WTC11 (cell line): ENCODE measurements at regions not wholly inside any gene's neighbourhood (a gene's known extent, or its start where the extent isn't known, plus 50 kb on each side); places are given as distances from the start of the nearest gene placed in this dataset.

Experiments
- ATAC-seq: fragments of 200-7000 bp; cut with Tn5 transposase; 2 replicates; pipeline ENCODE4 v1.10.0; 2021; ENCODE audit warnings: mild to moderate bottlenecking, moderate library complexity
- CTCF ChIA-PET: fragments of 300-600 bp; sonication (Branson Sonifier 250); formaldehyde crosslinking; loops from one replicate; lab custom pipeline; 2021; ENCODE audit warnings: antibody characterized with exemption; lab: Charles Lee
- POLR2A ChIA-PET: fragments of 350-600 bp; sonication (Branson Sonifier 250); formaldehyde crosslinking; loops from one replicate; lab custom pipeline; 2021; ENCODE audit warnings: antibody characterized with exemption; lab: Charles Lee
- DNase-seq: peaks from one replicate; pipeline ENCODE4 v3.0.0; 2021; ENCODE audit warnings: low spot score
- H3K27ac Mint-ChIP-seq: 2 replicates; pipeline ENCODE4 v1.8.0; 2021; ENCODE audit warnings: mixed read lengths
- H3K27me3 Mint-ChIP-seq: 2 replicates; pipeline ENCODE4 v1.8.0; 2021; ENCODE audit warnings: low read depth, mild to moderate bottlenecking, moderate library complexity, mixed read lengths
- H3K36me3 Mint-ChIP-seq: 2 replicates; pipeline ENCODE4 v1.8.0; 2021; ENCODE audit warnings: mixed read lengths
- H3K4me1 Mint-ChIP-seq: 2 replicates; pipeline ENCODE4 v1.8.0; 2022; ENCODE audit warnings: mixed read lengths
- H3K4me3 Mint-ChIP-seq: 2 replicates; pipeline ENCODE4 v1.8.0; 2021; ENCODE audit warnings: mild to moderate bottlenecking, moderate library complexity, mixed read lengths
- H3K9me3 Mint-ChIP-seq: 2 replicates; pipeline ENCODE4 v1.8.0; 2021; ENCODE audit warnings: mixed read lengths
- ATF1 ChIP-seq: sonication (generic); formaldehyde crosslinking; IDR thresholded peaks from 2 replicates; pipeline ENCODE4 v1.8.1; 2023; ENCODE audit warnings: mild to moderate bottlenecking, moderate library complexity, missing genetic modification reagents
- ELF4 ChIP-seq: sonication (generic); formaldehyde crosslinking; IDR thresholded peaks from 2 replicates; pipeline ENCODE4 v1.8.1; 2022; ENCODE audit warnings: low read depth, mild to moderate bottlenecking, moderate library complexity, missing genetic modification reagents
- EMX1 ChIP-seq: fragments of 250-450 bp; sonication (Bioruptor Pico); IDR thresholded peaks from 2 replicates; pipeline ENCODE4 v1.8.0; 2021; ENCODE audit warnings: mild to moderate bottlenecking
- GRHL2 ChIP-seq: fragments of 250-450 bp; sonication (Bioruptor Pico); IDR thresholded peaks from 2 replicates; pipeline ENCODE4 v1.8.0; 2022; ENCODE audit warnings: mild to moderate bottlenecking, moderate library complexity; ENCODE audit not compliant: insufficient replicate concordance, severe bottlenecking
- IRF2 ChIP-seq: sonication (generic); formaldehyde crosslinking; IDR thresholded peaks from 2 replicates; pipeline ENCODE4 v1.8.0; 2022; ENCODE audit warnings: low read depth, missing genetic modification reagents, borderline replicate concordance
- JAZF1 ChIP-seq: fragments of 250-450 bp; sonication (Bioruptor Pico); IDR thresholded peaks from 2 replicates; pipeline ENCODE4 v1.9.0; 2021; ENCODE audit warnings: moderate library complexity, mild to moderate bottlenecking, inconsistent platforms
- ZNF138 ChIP-seq: sonication (generic); formaldehyde crosslinking; conservative IDR thresholded peaks from 2 replicates; pipeline ENCODE4 v1.8.1; 2022; ENCODE audit warnings: mild to moderate bottlenecking, moderate library complexity, missing genetic modification reagents
- ZNF416 ChIP-seq: fragments of 250-450 bp; sonication (Bioruptor Pico); IDR thresholded peaks from 2 replicates; pipeline ENCODE4 v1.9.0; 2021; ENCODE audit warnings: mild to moderate bottlenecking, inconsistent platforms
- TF ChIP-seq, protein P1 (sequence below): sonication (generic); formaldehyde crosslinking; IDR thresholded peaks from 2 replicates; pipeline ENCODE4 v1.8.0; 2022; ENCODE audit warnings: mild to moderate bottlenecking, missing genetic modification reagents
- TF ChIP-seq, protein P2 (sequence below): fragments of 250-450 bp; sonication (Bioruptor Pico); IDR thresholded peaks from 2 replicates; pipeline ENCODE4 v1.9.0; 2021; ENCODE audit warnings: moderate library complexity, mild to moderate bottlenecking, inconsistent platforms, borderline replicate concordance
- TF ChIP-seq, protein P3 (sequence below): sonication (generic); formaldehyde crosslinking; IDR thresholded peaks from 2 replicates; pipeline ENCODE4 v1.8.0; 2023; ENCODE audit warnings: mild to moderate bottlenecking, missing genetic modification reagents
- TF ChIP-seq, protein P4 (sequence below): sonication (generic); formaldehyde crosslinking; IDR thresholded peaks from 2 replicates; pipeline ENCODE4 v1.8.1; 2023; ENCODE audit warnings: mild to moderate bottlenecking, missing genetic modification reagents
- TF ChIP-seq, protein P5 (sequence below): sonication (generic); formaldehyde crosslinking; IDR thresholded peaks from 2 replicates; pipeline ENCODE4 v1.8.0; 2022; ENCODE audit warnings: missing genetic modification reagents
- TF ChIP-seq, protein P6 (sequence below): sonication (generic); formaldehyde crosslinking; IDR thresholded peaks from 2 replicates; pipeline ENCODE4 v1.8.0; 2023; ENCODE audit warnings: missing genetic modification reagents

DNA sequence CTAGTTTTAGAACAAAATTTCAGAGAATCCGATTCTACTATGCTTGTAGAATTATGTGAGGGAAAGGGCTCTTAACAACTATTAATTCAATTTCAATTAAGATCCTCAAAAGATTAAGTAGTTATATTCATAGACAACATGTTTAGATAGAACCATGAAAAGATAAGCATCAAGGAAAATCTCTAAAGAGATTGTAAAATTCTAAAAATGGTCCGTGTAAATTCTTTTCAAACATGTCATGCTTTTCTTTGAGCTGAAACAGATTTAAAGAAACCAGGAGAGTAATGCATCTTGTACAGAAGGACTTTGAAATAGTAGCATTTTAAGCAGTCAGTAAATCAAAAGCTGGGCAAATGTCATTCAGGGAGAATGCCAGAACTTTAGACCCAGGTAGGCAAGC is 1080.6 kb upstream of the B3GALT2 start (continued):
- TF ChIP-seq, protein P1, sequence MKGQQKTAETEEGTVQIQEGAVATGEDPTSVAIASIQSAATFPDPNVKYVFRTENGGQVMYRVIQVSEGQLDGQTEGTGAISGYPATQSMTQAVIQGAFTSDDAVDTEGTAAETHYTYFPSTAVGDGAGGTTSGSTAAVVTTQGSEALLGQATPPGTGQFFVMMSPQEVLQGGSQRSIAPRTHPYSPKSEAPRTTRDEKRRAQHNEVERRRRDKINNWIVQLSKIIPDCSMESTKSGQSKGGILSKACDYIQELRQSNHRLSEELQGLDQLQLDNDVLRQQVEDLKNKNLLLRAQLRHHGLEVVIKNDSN (CRISPR knock-in tag), result no peak
- TF ChIP-seq, protein P2, sequence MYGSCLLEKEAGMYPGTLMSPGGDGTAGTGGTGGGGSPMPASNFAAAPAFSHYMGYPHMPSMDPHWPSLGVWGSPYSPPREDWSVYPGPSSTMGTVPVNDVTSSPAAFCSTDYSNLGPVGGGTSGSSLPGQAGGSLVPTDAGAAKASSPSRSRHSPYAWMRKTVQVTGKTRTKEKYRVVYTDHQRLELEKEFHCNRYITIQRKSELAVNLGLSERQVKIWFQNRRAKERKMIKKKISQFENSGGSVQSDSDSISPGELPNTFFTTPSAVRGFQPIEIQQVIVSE, result no peak
- TF ChIP-seq ZNF138 (CRISPR knock-in tag) (no peak), ATF1 (CRISPR knock-in tag) (no peak)
- TF ChIP-seq, protein P3, sequence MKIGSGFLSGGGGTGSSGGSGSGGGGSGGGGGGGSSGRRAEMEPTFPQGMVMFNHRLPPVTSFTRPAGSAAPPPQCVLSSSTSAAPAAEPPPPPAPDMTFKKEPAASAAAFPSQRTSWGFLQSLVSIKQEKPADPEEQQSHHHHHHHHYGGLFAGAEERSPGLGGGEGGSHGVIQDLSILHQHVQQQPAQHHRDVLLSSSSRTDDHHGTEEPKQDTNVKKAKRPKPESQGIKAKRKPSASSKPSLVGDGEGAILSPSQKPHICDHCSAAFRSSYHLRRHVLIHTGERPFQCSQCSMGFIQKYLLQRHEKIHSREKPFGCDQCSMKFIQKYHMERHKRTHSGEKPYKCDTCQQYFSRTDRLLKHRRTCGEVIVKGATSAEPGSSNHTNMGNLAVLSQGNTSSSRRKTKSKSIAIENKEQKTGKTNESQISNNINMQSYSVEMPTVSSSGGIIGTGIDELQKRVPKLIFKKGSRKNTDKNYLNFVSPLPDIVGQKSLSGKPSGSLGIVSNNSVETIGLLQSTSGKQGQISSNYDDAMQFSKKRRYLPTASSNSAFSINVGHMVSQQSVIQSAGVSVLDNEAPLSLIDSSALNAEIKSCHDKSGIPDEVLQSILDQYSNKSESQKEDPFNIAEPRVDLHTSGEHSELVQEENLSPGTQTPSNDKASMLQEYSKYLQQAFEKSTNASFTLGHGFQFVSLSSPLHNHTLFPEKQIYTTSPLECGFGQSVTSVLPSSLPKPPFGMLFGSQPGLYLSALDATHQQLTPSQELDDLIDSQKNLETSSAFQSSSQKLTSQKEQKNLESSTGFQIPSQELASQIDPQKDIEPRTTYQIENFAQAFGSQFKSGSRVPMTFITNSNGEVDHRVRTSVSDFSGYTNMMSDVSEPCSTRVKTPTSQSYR (CRISPR knock-in tag), result no peak

DNA sequence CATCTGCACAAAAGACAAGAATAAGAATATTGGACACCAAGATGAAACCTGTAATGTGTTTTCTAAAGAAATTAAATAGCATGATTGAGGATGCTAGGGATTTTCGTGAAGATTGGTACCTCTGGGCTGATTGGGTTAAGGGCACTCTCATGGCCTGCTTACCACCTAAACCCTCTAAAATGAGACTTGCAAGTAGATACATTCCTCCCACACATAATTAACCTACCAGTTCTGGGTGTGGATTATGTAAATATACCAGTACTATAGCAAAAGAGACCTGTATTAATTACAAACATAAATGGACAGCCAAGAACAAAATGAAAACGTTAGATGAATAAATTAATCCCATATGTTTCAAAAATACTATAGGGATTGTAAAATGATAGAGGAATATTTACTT is 1069.6 kb upstream of the B3GALT2 start:
- no peak overlapping the region for H3K4me3 Mint-ChIP-seq
- DNase-seq, result no peak
- TF ChIP-seq JAZF1 (CRISPR knock-in tag) (no peak), ELF4 (CRISPR knock-in tag) (no peak)
- TF ChIP-seq, protein P4, sequence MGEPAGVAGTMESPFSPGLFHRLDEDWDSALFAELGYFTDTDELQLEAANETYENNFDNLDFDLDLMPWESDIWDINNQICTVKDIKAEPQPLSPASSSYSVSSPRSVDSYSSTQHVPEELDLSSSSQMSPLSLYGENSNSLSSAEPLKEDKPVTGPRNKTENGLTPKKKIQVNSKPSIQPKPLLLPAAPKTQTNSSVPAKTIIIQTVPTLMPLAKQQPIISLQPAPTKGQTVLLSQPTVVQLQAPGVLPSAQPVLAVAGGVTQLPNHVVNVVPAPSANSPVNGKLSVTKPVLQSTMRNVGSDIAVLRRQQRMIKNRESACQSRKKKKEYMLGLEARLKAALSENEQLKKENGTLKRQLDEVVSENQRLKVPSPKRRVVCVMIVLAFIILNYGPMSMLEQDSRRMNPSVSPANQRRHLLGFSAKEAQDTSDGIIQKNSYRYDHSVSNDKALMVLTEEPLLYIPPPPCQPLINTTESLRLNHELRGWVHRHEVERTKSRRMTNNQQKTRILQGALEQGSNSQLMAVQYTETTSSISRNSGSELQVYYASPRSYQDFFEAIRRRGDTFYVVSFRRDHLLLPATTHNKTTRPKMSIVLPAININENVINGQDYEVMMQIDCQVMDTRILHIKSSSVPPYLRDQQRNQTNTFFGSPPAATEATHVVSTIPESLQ (CRISPR knock-in tag), result no peak
- TF ChIP-seq, protein P5, sequence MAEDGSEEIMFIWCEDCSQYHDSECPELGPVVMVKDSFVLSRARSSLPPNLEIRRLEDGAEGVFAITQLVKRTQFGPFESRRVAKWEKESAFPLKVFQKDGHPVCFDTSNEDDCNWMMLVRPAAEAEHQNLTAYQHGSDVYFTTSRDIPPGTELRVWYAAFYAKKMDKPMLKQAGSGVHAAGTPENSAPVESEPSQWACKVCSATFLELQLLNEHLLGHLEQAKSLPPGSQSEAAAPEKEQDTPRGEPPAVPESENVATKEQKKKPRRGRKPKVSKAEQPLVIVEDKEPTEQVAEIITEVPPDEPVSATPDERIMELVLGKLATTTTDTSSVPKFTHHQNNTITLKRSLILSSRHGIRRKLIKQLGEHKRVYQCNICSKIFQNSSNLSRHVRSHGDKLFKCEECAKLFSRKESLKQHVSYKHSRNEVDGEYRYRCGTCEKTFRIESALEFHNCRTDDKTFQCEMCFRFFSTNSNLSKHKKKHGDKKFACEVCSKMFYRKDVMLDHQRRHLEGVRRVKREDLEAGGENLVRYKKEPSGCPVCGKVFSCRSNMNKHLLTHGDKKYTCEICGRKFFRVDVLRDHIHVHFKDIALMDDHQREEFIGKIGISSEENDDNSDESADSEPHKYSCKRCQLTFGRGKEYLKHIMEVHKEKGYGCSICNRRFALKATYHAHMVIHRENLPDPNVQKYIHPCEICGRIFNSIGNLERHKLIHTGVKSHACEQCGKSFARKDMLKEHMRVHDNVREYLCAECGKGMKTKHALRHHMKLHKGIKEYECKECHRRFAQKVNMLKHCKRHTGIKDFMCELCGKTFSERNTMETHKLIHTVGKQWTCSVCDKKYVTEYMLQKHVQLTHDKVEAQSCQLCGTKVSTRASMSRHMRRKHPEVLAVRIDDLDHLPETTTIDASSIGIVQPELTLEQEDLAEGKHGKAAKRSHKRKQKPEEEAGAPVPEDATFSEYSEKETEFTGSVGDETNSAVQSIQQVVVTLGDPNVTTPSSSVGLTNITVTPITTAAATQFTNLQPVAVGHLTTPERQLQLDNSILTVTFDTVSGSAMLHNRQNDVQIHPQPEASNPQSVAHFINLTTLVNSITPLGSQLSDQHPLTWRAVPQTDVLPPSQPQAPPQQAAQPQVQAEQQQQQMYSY (CRISPR knock-in tag), result no peak

DNA sequence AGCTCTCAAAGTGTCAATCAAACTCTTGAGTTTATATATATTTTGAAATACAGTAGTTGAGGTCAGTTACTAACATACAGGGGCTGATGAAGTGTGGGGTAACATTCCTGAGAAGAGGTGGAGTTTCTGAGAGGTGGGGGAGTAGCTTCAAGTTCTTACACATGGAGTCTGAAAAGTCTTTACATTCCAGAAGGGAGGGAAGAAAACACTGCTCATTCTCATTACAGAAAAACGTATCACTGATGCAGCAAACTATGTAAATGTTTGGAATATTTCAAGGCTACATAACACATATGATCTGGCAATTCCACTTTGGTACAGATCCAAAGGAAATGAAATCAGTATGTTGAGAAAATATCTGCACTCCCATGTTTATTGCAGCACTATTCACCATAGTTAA is 1065.8 kb upstream of the B3GALT2 start:
- H3K9me3 Mint-ChIP-seq, result peaks cover 16% of the 10 kb centered on the region
- DNase-seq, result no peak

More for the DNA sequence above, 1069.6 kb upstream of the B3GALT2 start:
- ChIA-PET CTCF (no interaction called here), POLR2A (no interaction called here)
- H3K4me1 Mint-ChIP-seq, result peaks cover 7% of the 10 kb centered on the region; the same call in 1 of the 2 replicates
- H3K9me3 Mint-ChIP-seq, result no peaks in the 10 kb centered on the region
- no peaks in the 10 kb centered on the region for H3K27me3 Mint-ChIP-seq
- H3K27ac Mint-ChIP-seq, result no peak overlapping the region
- no peaks in the 10 kb centered on the region for H3K36me3 Mint-ChIP-seq
- no peak for ATAC-seq

More for the DNA sequence above, 1065.8 kb upstream of the B3GALT2 start:
- no peak overlapping the region for H3K4me3 Mint-ChIP-seq
- POLR2A ChIA-PET, result no interaction called here
- no peak overlapping the region for H3K27ac Mint-ChIP-seq
- H3K36me3 Mint-ChIP-seq, result 0 out of 2 replicates have a peak, but pooled peaks cover 2% of the 10 kb centered on the region
- TF ChIP-seq EMX1 (no peak), ZNF416 (CRISPR knock-in tag) (no peak), IRF2 (no peak), GRHL2 (CRISPR knock-in tag) (no peak)
- TF ChIP-seq, protein P6, sequence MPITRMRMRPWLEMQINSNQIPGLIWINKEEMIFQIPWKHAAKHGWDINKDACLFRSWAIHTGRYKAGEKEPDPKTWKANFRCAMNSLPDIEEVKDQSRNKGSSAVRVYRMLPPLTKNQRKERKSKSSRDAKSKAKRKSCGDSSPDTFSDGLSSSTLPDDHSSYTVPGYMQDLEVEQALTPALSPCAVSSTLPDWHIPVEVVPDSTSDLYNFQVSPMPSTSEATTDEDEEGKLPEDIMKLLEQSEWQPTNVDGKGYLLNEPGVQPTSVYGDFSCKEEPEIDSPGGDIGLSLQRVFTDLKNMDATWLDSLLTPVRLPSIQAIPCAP, result no peak
- TF ChIP-seq, all 79 proteins: peak for 0
- H3K4me1 Mint-ChIP-seq, result peaks cover 7% of the 10 kb centered on the region; the same call in 1 of the 2 replicates
- CTCF ChIA-PET, result no interaction called here
- H3K27me3 Mint-ChIP-seq, result no peaks in the 10 kb centered on the region
- ATAC-seq, result no peak
